Tibial nerve (tissue), 4 donors: ENCODE measurements at regions not wholly inside any gene's neighbourhood (a gene's known extent, or its start where the extent isn't known, plus 50 kb on each side); places are given as distances from the start of the nearest gene placed in this dataset.

Experiments used
- DNase-seq, 2 donors: peaks; one replicate each; pipeline ENCODE4 v3.0.0-alpha.2; 2019; ENCODE audit warnings: low spot score in 2 of 2
- H3K27ac ChIP-seq, 4 donors: fragments of 200-600 bp; sonication (generic) in 3 of 4; one replicate each; pipeline ENCODE4 v1.5.1; 2017 to 2019; ENCODE audit warnings: mild to moderate bottlenecking in 1 of 4
- H3K27me3 ChIP-seq, 2 donors: fragments of 200-600 bp; sonication (generic) in 1 of 2; one replicate each; pipeline versions ENCODE4 v1.5.1 to v1.6.0; 2017 to 2019
- H3K36me3 ChIP-seq, 3 donors: fragments of 200-600 bp; sonication (generic); one replicate each; pipeline ENCODE4 v1.5.1; 2018 to 2019
- H3K4me1 ChIP-seq, 4 donors: fragments of 200-600 bp; sonication (generic) in 3 of 4; one replicate each; pipeline ENCODE4 v1.5.1; 2017 to 2019
- H3K4me3 ChIP-seq, 4 donors: fragments of 200-600 bp; sonication (generic) in 3 of 4; one replicate each; pipeline ENCODE4 v1.5.1; 2017 to 2019; ENCODE audit warnings: mild to moderate bottlenecking in 1 of 4, moderate library complexity in 1 of 4
- H3K9me3 ChIP-seq, 4 donors: fragments of 200-600 bp; sonication (generic) in 3 of 4; one replicate each; pipeline ENCODE4 v1.5.1; 2017 to 2019
- CTCF ChIP-seq, 5 experiments: fragments of 200-600 bp in 3 of 5; fragments of 450-650 bp in 2 of 5; sonication (generic) in 3 of 5; IDR thresholded peaks; one replicate each; pipeline ENCODE4 v1.5.1; 2016 to 2019; ENCODE audit warnings: antibody characterized with exemption in 5 of 5, mild to moderate bottlenecking in 3 of 5, moderate library complexity in 2 of 5
- EP300 ChIP-seq, 2 donors: sonication (generic); formaldehyde crosslinking; IDR thresholded peaks; one replicate each; pipeline ENCODE4 v1.6.1; 2017; ENCODE audit warnings: antibody characterized with exemption in 2 of 2, mild to moderate bottlenecking in 1 of 2
- POLR2A ChIP-seq, 2 donors: fragments of 450-650 bp; IDR thresholded peaks; one replicate each; pipeline ENCODE4 v1.6.1; 2017; ENCODE audit warnings: antibody characterized with exemption in 2 of 2, mild to moderate bottlenecking in 2 of 2, moderate library complexity in 2 of 2
- WGBS, 2 donors: methylation state at CpG; one replicate each; pipeline ENCODE4 v1.1.5; 2018; 5-methylcytosine and 5-hydroxymethylcytosine counted together

- H3K27ac ChIP-seq: no peak overlapping the region
- DNase-seq: no peak
- no peaks in the 10 kb centered on the region for H3K9me3 ChIP-seq
- H3K36me3 ChIP-seq: no peaks in the 10 kb centered on the region
- H3K4me3 ChIP-seq: no peak overlapping the region
- H3K4me1 ChIP-seq: no peaks in the 10 kb centered on the region
- TF ChIP-seq CTCF (IDR thresholded peaks at IDR 0.05) (no peak), EP300 (IDR thresholded peaks at IDR 0.05) (no peak), POLR2A (IDR thresholded peaks at IDR 0.05) (no peak)
- no peaks in the 10 kb centered on the region for H3K27me3 ChIP-seq
- WGBS, 2 donors: 100% methylated on average over 3 of the region's 3 CpGs
Observed at GRCh38 chr10:33887188-33887587, 552.7 kb upstream of the NRP1 start.

- H3K4me1 ChIP-seq: no peaks in the 10 kb centered on the region
- no peak overlapping the region for H3K27ac ChIP-seq
- TF ChIP-seq POLR2A (IDR thresholded peaks at IDR 0.05) (no peak), EP300 (IDR thresholded peaks at IDR 0.05) (no peak), CTCF (IDR thresholded peaks at IDR 0.05) (no peak)
- no peaks in the 10 kb centered on the region for H3K36me3 ChIP-seq
- H3K9me3 ChIP-seq: no peaks in the 10 kb centered on the region
- H3K27me3 ChIP-seq: no peaks in the 10 kb centered on the region
- 79 to 83% methylated on average over 2 of the region's 2 CpGs for WGBS, 2 donors
- no peak for DNase-seq
- no peak overlapping the region for H3K4me3 ChIP-seq
Observed at GRCh38 chr10:33886299-33886698, 551.8 kb upstream of the NRP1 start.

DNA sequence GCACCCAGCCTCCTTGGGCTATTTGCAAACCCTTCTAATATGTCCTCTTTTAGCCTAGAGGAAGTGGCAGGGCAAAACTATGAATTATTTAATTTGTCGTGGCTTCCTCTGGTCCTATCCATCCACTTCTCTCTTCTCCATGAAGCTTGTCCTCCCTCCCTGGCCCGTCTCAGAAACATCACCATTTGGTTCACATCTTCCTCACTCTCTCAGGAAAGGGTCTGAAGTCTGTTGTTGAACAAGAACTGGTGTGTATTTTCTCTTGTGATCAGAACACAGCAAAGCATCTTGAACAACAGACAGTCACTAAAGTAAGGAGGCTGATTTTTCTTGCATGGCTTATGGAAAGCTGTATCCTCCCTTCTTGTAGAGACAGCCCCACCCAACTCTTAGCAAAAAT, 550.1 kb upstream of the NRP1 start:
- 81 to 87% methylated on average over 2 of the region's 2 CpGs for WGBS, 2 donors
- H3K36me3 ChIP-seq: no peaks in the 10 kb centered on the region
- no peak for TF ChIP-seq CTCF (IDR thresholded peaks at IDR 0.05)
- no peak for TF ChIP-seq EP300 (IDR thresholded peaks at IDR 0.05)
- no peak for TF ChIP-seq POLR2A (IDR thresholded peaks at IDR 0.05)
- H3K4me3 ChIP-seq: no peak overlapping the region
- no peak overlapping the region for H3K27ac ChIP-seq
- DNase-seq: no peak
- H3K9me3 ChIP-seq: no peaks in the 10 kb centered on the region
- no peaks in the 10 kb centered on the region for H3K4me1 ChIP-seq
- H3K27me3 ChIP-seq: no peaks in the 10 kb centered on the region

DNA sequence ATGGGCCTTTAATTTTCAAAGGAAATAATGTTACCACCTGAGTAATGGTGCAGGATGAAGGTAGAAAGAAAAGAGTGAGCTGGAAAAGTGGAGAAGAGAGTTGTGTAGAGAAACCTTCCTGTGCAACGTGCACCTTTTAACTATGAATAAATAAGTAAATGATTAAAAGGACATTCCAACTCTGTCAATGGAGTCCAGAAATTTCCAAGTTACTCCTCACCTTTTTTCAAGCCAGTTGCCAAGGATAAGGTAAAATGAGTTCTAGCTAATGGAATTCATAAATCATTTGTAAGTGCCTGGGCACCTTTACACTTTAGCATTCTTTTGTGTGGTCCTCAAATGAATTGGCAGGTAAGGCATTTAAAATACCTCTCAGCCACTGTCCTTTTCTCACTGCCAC, 549.4 kb upstream of the NRP1 start:
- Histone ChIP-seq H3K9me3 (no peaks in the 10 kb centered on the region), H3K27me3 (no peaks in the 10 kb centered on the region), H3K27ac (no peak overlapping the region), H3K4me1 (no peaks in the 10 kb centered on the region), H3K4me3 (no peak overlapping the region), H3K36me3 (no peaks in the 10 kb centered on the region)
- no peak for TF ChIP-seq POLR2A (IDR thresholded peaks at IDR 0.05)
- TF ChIP-seq EP300 (IDR thresholded peaks at IDR 0.05): no peak
- TF ChIP-seq CTCF (IDR thresholded peaks at IDR 0.05): no peak
- no peak for DNase-seq
- WGBS, 2 donors: 83 to 97% methylated on average over 1 of the region's 1 CpG

GRCh38 chr10:33882996-33883395, 548.5 kb upstream of the NRP1 start:
- H3K4me1 ChIP-seq: no peaks in the 10 kb centered on the region
- H3K4me3 ChIP-seq: no peak overlapping the region
- no peaks in the 10 kb centered on the region for H3K36me3 ChIP-seq
- no peak for DNase-seq
- no peaks in the 10 kb centered on the region for H3K9me3 ChIP-seq
- H3K27me3 ChIP-seq: no peaks in the 10 kb centered on the region
- 41 to 65% methylated on average over 1 of the region's 1 CpG for WGBS, 2 donors
- no peak for TF ChIP-seq EP300 (IDR thresholded peaks at IDR 0.05)
- TF ChIP-seq CTCF (IDR thresholded peaks at IDR 0.05): no peak
- no peak for TF ChIP-seq POLR2A (IDR thresholded peaks at IDR 0.05)
- H3K27ac ChIP-seq: no peak overlapping the region
